NB4 (cell line): ENCODE measurements at regions not wholly inside any gene's neighbourhood (a gene's known extent, or its start where the extent isn't known, plus 50 kb on each side); places are given as distances from the start of the nearest gene placed in this dataset.

Experiments
- CTCF ChIP-seq: IDR thresholded peaks from one replicate; pipeline ENCODE4 v1.5.1; 2012; ENCODE audit warnings: low read depth, low read length
- MAX ChIP-seq: IDR thresholded peaks from 2 replicates; pipeline ENCODE4 v1.6.1; 2011; ENCODE audit warnings: low read depth, low read length
- MYC ChIP-seq: IDR thresholded peaks from 2 replicates; pipeline ENCODE4 v1.6.1; 2011; ENCODE audit warnings: low read depth, low read length
- POLR2A ChIP-seq: IDR thresholded peaks from 2 replicates; pipeline ENCODE4 v1.6.1; 2011; ENCODE audit warnings: mild to moderate bottlenecking; ENCODE audit not compliant: insufficient read length; ENCODE audit errors: extremely low read depth

- TF ChIP-seq CTCF (no peak), POLR2A (no peak), MYC (no peak), MAX (no peak)
Measured at GRCh38 chr5:52275639-52276038, 512.1 kb upstream of the ITGA1 start.
